ENCODE measurements at regions not wholly inside any gene's neighbourhood (a gene's known extent, or its start where the extent isn't known, plus 50 kb on each side); places are given as distances from the start of the nearest gene placed in this dataset.
"Not testable (repeated sequence)": the region's sequence is repeated elsewhere in the genome, so short reads cannot be mapped to it uniquely, and the experiment has no call there.

DNA sequence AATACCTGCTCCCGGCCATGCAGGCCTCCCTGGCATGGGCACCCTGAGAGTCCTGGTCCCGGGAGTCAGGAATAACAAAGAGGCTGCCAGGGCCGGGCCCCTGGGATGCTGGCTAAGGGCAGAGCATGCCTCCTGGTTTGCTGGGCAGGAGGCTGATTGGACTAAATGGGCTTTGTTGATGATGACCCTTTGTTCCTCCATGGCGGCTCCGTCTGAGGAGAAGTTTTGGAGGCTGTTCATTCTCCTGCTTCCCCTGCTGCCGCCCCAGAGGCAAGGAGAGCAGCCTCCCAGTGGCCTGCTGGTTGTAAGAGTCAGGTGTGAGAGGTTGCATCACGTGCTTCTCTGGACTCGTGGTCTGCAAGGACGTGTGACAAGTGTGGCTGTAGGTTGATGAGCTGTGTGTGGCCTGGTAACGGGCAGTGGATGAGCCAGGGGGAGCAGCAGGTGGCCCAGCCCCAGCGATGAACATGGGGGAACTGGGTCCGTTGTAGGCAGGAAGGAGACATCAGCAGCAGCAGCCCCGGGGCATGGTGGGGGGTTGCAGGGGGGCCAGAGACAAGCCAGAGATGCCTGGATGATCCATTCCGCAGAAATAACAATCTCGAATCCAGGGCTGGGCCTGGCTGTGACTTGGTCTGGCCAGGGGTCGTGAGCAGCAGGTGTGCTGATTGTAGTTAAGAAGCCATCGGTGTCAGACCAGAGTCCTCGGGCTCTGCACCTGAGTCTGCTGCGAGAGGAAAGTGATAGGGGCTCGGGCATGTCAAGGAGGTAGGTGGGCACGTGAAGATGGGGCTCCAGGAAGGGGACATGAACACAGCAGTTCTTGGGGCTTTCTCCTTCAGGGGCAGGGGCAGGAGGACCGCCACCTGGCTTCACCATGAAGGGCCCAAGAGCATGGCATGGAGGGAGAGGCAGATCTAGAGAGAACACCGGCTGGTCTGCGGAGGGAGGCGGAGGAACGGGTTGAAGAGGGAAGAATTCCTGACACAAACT lies 101.4 kb downstream of the TNFRSF13B start:
- POLR2A ChIA-PET = no interaction called here
- H3K4me3 ChIP-seq (ENCODE audit: low read depth in 2 of 2, low read length in 1 of 2) = no peak overlapping the region

DNA sequence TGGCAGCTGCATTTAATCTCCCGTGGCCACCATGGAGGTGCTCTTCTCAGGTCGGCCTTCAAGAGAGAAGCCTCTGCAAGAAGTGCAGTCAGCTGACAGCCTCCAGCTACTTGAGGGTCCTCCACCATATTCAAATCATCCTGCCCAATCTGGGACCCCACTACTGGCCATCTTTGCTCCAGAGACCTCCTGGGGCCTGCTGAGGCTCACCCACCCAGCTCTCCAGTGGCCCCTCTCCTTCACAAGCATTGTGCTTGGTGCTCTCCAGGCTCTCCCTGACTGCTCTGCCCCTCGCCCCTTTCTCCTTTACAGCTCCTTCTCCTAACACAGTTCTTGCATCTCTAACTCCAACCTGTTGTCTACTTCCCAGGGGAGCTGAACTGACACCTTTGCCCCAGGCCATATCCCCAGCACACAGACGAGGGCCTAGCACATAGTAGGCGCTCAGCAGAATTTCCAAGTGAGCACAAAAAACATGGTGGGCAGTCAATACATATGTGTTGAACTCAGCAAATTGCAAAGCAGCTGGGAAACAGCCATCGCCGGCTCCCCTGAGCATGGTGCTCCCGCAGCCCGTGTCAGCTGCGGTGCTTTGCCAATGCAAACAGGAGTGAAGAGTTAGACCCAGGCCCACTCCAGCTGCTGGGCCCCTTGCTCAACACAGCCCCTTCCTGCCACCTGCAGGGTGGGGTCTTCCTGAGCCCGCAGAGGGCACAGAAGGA lies 102.2 kb downstream of the TNFRSF13B start:
- 58% methylated on average over 6 of the region's 11 CpGs for WGBS (ENCODE audit: low lambda C conversion rate)
- H2AFZ ChIP-seq (ENCODE audit: low read depth); H3F3A ChIP-seq (replicated peaks; ENCODE audit: insufficient read depth); H3K4me2 ChIP-seq; H4K20me1 ChIP-seq (ENCODE audit: insufficient read depth); POLR2A ChIA-PET; DNase-seq; H3K27ac ChIP-seq (ENCODE audit: low read depth in 2 of 2, low read length in 1 of 2); CTCF ChIA-PET; H3K9me2 ChIP-seq; H3K4me1 ChIP-seq (ENCODE audit: control insufficient read depth in 1 of 2, insufficient read depth in 2 of 2, low read depth in 1 of 2, low read length in 1 of 2); H3K36me3 ChIP-seq (replicated peaks in 1 of 2; ENCODE audit: control insufficient read depth in 1 of 2, insufficient read depth in 2 of 2, low read length in 1 of 2); H3K9ac ChIP-seq; H3K79me2 ChIP-seq (ENCODE audit: insufficient read depth); H3K27me3 ChIP-seq (ENCODE audit: insufficient read depth); H3K4me3 ChIP-seq (ENCODE audit: low read depth in 2 of 2, low read length in 1 of 2); H3K9me3 ChIP-seq: not testable (repeated sequence)

More for the DNA sequence above, 101.4 kb downstream of the TNFRSF13B start:
- no peak for DNase-seq
- H3K79me2 ChIP-seq (ENCODE audit: insufficient read depth) = no peaks in the 10 kb centered on the region
- no peak overlapping the region for H3K9ac ChIP-seq
- H3K9me2 ChIP-seq = no peaks in the 10 kb centered on the region
- 42% methylated on average over 20 of the region's 26 CpGs for WGBS (ENCODE audit: low lambda C conversion rate)
- H3K4me2 ChIP-seq = no peak overlapping the region
- H4K20me1 ChIP-seq (ENCODE audit: insufficient read depth) = no peaks in the 10 kb centered on the region
- no peaks in the 10 kb centered on the region for H3K9me3 ChIP-seq
- H3K36me3 ChIP-seq (replicated peaks in 1 of 2; ENCODE audit: control insufficient read depth in 1 of 2, insufficient read depth in 2 of 2, low read length in 1 of 2) = no peaks in the 10 kb centered on the region
- H3K4me1 ChIP-seq (ENCODE audit: control insufficient read depth in 1 of 2, insufficient read depth in 2 of 2, low read depth in 1 of 2, low read length in 1 of 2) = no peaks in the 10 kb centered on the region; a peak in 1 of 4 replicates
- no peak overlapping the region for H2AFZ ChIP-seq (ENCODE audit: low read depth)
- CTCF ChIA-PET = no interaction called here
- no peak overlapping the region for H3K27ac ChIP-seq (ENCODE audit: low read depth in 2 of 2, low read length in 1 of 2)
- no peak for TF ChIP-seq TAF1 (IDR thresholded peaks at IDR 0.05; ENCODE audit: borderline replicate concordance, low read depth, low read length)
- TF ChIP-seq, protein P1, sequence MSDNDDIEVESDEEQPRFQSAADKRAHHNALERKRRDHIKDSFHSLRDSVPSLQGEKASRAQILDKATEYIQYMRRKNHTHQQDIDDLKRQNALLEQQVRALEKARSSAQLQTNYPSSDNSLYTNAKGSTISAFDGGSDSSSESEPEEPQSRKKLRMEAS (IDR thresholded peaks at IDR 0.05; ENCODE audit: low read depth) = no peak
- TF ChIP-seq, protein P2, sequence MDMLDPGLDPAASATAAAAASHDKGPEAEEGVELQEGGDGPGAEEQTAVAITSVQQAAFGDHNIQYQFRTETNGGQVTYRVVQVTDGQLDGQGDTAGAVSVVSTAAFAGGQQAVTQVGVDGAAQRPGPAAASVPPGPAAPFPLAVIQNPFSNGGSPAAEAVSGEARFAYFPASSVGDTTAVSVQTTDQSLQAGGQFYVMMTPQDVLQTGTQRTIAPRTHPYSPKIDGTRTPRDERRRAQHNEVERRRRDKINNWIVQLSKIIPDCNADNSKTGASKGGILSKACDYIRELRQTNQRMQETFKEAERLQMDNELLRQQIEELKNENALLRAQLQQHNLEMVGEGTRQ (IDR thresholded peaks at IDR 0.05; ENCODE audit: borderline replicate concordance, low read depth, low read length) = no peak
- no peaks in the 10 kb centered on the region for H3K27me3 ChIP-seq (ENCODE audit: insufficient read depth)
- H3F3A ChIP-seq (replicated peaks; ENCODE audit: insufficient read depth) = no peaks in the 10 kb centered on the region

DNA sequence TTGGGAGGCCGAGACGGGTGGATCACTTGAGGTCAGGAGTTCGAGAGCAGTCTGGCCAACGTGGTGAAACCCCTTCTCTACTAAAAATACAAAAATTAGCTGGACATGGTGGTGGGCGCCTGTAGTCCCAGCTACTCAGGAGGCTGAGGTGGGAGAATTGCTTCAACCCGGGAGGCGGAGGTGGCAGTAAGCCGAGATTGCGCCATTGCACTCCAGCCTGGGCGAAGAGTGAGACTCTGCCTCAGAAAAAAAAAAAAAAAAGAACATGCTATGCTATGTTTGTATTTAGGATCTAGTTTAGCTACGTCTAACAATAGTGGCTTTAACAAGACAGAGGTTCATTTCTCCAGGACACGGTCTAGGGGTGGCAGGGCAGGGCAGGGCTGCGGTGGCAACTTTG lies 103.3 kb downstream of the TNFRSF13B start:
- H2AFZ ChIP-seq (ENCODE audit: low read depth); H3K4me3 ChIP-seq (ENCODE audit: low read depth in 2 of 2, low read length in 1 of 2); H3K36me3 ChIP-seq (replicated peaks in 1 of 2; ENCODE audit: control insufficient read depth in 1 of 2, insufficient read depth in 2 of 2, low read length in 1 of 2); H3K27me3 ChIP-seq (ENCODE audit: insufficient read depth); H3K9ac ChIP-seq; POLR2A ChIA-PET; H3F3A ChIP-seq (replicated peaks; ENCODE audit: insufficient read depth); H4K20me1 ChIP-seq (ENCODE audit: insufficient read depth); DNase-seq; H3K9me2 ChIP-seq; H3K4me1 ChIP-seq (ENCODE audit: control insufficient read depth in 1 of 2, insufficient read depth in 2 of 2, low read depth in 1 of 2, low read length in 1 of 2); H3K79me2 ChIP-seq (ENCODE audit: insufficient read depth); H3K4me2 ChIP-seq; H3K27ac ChIP-seq (ENCODE audit: low read depth in 2 of 2, low read length in 1 of 2); H3K9me3 ChIP-seq: not testable (repeated sequence)
- CTCF ChIA-PET = interaction anchor here (0.6 kb wide), 1 partner anchor 117 kb away, joined by 3 read pairs; no protein-coding TSS in a partner anchor
- WGBS (ENCODE audit: low lambda C conversion rate) = 75% methylated on average over 13 of the region's 13 CpGs

DNA sequence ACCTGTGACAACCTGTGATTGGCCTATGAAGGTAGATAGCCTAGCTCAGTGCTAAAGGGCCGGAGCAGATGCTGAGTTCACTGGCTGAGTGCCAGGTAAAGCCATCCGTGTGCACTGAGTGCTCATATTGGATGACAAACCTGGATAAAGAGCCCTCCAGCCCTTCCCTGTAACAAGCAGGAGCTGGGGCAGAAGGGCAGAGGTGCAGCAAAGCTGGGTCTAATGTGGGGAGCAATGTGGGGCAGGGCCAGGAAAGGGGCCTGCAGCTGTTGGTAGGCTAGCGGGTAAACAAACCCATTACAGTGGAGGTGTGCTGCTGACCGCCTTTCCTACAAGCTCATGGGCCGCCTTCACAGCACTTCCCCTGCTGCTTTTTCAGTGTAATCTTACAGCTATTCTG lies 104.4 kb downstream of the TNFRSF13B start:
- H3K4me2 ChIP-seq; H4K20me1 ChIP-seq (ENCODE audit: insufficient read depth); CTCF ChIA-PET; H3K9me2 ChIP-seq; H3K9ac ChIP-seq; H3K27ac ChIP-seq (ENCODE audit: low read depth in 2 of 2, low read length in 1 of 2); H2AFZ ChIP-seq (ENCODE audit: low read depth); H3K27me3 ChIP-seq (ENCODE audit: insufficient read depth); H3K4me1 ChIP-seq (ENCODE audit: control insufficient read depth in 1 of 2, insufficient read depth in 2 of 2, low read depth in 1 of 2, low read length in 1 of 2); H3K4me3 ChIP-seq (ENCODE audit: low read depth in 2 of 2, low read length in 1 of 2); H3K36me3 ChIP-seq (replicated peaks in 1 of 2; ENCODE audit: control insufficient read depth in 1 of 2, insufficient read depth in 2 of 2, low read length in 1 of 2); POLR2A ChIA-PET; DNase-seq; H3K9me3 ChIP-seq; H3F3A ChIP-seq (replicated peaks; ENCODE audit: insufficient read depth); H3K79me2 ChIP-seq (ENCODE audit: insufficient read depth): not testable (repeated sequence)
- 17% methylated on average over 1 of the region's 5 CpGs for WGBS (ENCODE audit: low lambda C conversion rate)

DNA sequence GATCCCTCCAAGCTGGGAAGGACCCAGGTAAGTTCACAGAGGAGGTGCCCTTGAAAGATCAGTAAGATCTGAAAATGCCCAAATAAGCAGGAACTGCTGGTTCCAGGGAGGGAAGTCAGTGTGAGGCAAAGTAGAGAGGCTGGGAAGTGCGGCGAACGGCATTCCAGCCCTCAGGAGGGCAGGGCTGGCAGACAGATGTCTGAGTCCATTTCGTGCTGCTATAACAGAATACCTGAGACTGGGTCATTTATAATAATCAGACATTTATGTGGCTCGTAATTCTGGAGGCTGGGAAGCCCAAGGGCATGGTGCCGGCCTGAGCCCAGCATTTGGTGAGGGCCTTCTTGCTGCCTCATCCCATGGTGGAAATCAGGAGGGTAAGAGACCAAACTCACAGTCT lies 105.1 kb downstream of the TNFRSF13B start:
- H3K9me2 ChIP-seq; H3K79me2 ChIP-seq (ENCODE audit: insufficient read depth); H3K36me3 ChIP-seq (replicated peaks in 1 of 2; ENCODE audit: control insufficient read depth in 1 of 2, insufficient read depth in 2 of 2, low read length in 1 of 2); H3F3A ChIP-seq (replicated peaks; ENCODE audit: insufficient read depth); H3K4me2 ChIP-seq; DNase-seq; H3K9me3 ChIP-seq; CTCF ChIA-PET; H3K4me3 ChIP-seq (ENCODE audit: low read depth in 2 of 2, low read length in 1 of 2); H3K4me1 ChIP-seq (ENCODE audit: control insufficient read depth in 1 of 2, insufficient read depth in 2 of 2, low read depth in 1 of 2, low read length in 1 of 2); POLR2A ChIA-PET; H3K27ac ChIP-seq (ENCODE audit: low read depth in 2 of 2, low read length in 1 of 2); H4K20me1 ChIP-seq (ENCODE audit: insufficient read depth); H3K9ac ChIP-seq; H3K27me3 ChIP-seq (ENCODE audit: insufficient read depth); H2AFZ ChIP-seq (ENCODE audit: low read depth): not testable (repeated sequence)
- WGBS (ENCODE audit: low lambda C conversion rate) = 76% methylated on average over 6 of the region's 6 CpGs

All from SK-N-SH (cell line).